Right lobe of liver (tissue), 4 donors: ENCODE measurements at regions not wholly inside any gene's neighbourhood (a gene's known extent, or its start where the extent isn't known, plus 50 kb on each side); places are given as distances from the start of the nearest gene placed in this dataset.

ENCODE experiments used
- POLR2A ChIP-seq: fragments of 450-650 bp; IDR thresholded peaks from one replicate; pipeline ENCODE4 v1.6.1; 2017; ENCODE audit warnings: antibody characterized with exemption, mild to moderate bottlenecking
- TF ChIP-seq, protein P1 (sequence below), 4 donors: fragments of 200-600 bp in 3 of 4; fragments of 450-650 bp in 1 of 4; IDR thresholded peaks; one replicate each; pipeline versions ENCODE4 v1.5.1 to v1.8.0; 2016 to 2022; ENCODE audit warnings: antibody characterized with exemption in 4 of 4, mild to moderate bottlenecking in 2 of 4
- donor health status: DM: no; HTN: no; CAD: no.
- donor health status: DM: no; HTN: no; CAD: no.
- donor health status: DM: no; HTN: yes; CAD: no.

GRCh38 chr2:30358351-30358750 lies 88.7 kb upstream of the LCLAT1 start:
- TF ChIP-seq, protein P1, sequence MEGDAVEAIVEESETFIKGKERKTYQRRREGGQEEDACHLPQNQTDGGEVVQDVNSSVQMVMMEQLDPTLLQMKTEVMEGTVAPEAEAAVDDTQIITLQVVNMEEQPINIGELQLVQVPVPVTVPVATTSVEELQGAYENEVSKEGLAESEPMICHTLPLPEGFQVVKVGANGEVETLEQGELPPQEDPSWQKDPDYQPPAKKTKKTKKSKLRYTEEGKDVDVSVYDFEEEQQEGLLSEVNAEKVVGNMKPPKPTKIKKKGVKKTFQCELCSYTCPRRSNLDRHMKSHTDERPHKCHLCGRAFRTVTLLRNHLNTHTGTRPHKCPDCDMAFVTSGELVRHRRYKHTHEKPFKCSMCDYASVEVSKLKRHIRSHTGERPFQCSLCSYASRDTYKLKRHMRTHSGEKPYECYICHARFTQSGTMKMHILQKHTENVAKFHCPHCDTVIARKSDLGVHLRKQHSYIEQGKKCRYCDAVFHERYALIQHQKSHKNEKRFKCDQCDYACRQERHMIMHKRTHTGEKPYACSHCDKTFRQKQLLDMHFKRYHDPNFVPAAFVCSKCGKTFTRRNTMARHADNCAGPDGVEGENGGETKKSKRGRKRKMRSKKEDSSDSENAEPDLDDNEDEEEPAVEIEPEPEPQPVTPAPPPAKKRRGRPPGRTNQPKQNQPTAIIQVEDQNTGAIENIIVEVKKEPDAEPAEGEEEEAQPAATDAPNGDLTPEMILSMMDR (IDR thresholded peaks at IDR 0.05), result no peak
- no peak for TF ChIP-seq POLR2A
